ENCODE measurements at regions not wholly inside any gene's neighbourhood (a gene's known extent, or its start where the extent isn't known, plus 50 kb on each side); places are given as distances from the start of the nearest gene placed in this dataset.

DNA sequence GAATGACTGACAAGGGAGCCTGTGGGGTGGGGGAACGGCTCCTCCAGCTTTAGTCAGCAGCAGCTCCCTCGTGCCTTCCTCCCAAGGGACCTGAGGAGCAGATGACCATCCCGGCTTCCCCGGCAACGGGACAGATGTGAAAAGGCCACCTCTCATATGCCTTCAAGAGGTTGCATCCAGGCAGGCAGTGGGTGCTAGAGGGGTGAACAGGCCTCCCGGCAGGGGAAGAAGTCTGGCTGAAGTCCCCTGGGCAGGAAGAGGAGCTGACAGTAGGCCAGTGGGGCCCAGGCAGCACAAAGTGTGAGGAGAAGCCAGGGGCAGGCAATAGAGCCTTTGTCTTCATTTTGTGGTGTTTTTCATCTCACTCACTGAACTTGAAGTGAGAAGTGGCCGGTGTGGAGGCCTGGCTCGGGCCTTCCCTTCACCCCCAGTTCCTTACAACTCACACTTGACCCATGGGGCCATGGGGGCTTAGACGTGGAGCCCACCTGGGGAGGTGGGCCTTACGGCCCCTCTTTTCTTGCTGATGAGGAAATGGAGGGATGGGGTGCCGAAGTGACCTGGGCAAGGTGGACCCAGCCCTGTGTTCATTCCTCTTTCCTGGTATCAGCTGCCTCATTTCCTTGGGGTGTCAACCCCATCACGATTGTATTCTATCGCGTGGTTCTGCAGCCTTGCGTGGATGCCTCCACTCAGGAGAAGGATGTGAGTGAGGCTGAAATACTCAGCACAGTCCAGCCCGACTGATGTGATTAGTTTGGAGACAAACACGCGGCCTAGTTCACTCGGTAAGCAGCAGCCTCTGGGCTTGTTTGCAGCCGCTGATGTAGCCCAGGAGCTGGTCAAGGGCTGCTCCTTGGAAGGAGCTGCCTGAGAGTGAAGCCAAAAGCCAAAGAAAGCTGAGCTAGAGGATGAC lies 115.5 kb upstream of the ALDH1A3 start (continued):
- TF ChIP-seq, protein P1, sequence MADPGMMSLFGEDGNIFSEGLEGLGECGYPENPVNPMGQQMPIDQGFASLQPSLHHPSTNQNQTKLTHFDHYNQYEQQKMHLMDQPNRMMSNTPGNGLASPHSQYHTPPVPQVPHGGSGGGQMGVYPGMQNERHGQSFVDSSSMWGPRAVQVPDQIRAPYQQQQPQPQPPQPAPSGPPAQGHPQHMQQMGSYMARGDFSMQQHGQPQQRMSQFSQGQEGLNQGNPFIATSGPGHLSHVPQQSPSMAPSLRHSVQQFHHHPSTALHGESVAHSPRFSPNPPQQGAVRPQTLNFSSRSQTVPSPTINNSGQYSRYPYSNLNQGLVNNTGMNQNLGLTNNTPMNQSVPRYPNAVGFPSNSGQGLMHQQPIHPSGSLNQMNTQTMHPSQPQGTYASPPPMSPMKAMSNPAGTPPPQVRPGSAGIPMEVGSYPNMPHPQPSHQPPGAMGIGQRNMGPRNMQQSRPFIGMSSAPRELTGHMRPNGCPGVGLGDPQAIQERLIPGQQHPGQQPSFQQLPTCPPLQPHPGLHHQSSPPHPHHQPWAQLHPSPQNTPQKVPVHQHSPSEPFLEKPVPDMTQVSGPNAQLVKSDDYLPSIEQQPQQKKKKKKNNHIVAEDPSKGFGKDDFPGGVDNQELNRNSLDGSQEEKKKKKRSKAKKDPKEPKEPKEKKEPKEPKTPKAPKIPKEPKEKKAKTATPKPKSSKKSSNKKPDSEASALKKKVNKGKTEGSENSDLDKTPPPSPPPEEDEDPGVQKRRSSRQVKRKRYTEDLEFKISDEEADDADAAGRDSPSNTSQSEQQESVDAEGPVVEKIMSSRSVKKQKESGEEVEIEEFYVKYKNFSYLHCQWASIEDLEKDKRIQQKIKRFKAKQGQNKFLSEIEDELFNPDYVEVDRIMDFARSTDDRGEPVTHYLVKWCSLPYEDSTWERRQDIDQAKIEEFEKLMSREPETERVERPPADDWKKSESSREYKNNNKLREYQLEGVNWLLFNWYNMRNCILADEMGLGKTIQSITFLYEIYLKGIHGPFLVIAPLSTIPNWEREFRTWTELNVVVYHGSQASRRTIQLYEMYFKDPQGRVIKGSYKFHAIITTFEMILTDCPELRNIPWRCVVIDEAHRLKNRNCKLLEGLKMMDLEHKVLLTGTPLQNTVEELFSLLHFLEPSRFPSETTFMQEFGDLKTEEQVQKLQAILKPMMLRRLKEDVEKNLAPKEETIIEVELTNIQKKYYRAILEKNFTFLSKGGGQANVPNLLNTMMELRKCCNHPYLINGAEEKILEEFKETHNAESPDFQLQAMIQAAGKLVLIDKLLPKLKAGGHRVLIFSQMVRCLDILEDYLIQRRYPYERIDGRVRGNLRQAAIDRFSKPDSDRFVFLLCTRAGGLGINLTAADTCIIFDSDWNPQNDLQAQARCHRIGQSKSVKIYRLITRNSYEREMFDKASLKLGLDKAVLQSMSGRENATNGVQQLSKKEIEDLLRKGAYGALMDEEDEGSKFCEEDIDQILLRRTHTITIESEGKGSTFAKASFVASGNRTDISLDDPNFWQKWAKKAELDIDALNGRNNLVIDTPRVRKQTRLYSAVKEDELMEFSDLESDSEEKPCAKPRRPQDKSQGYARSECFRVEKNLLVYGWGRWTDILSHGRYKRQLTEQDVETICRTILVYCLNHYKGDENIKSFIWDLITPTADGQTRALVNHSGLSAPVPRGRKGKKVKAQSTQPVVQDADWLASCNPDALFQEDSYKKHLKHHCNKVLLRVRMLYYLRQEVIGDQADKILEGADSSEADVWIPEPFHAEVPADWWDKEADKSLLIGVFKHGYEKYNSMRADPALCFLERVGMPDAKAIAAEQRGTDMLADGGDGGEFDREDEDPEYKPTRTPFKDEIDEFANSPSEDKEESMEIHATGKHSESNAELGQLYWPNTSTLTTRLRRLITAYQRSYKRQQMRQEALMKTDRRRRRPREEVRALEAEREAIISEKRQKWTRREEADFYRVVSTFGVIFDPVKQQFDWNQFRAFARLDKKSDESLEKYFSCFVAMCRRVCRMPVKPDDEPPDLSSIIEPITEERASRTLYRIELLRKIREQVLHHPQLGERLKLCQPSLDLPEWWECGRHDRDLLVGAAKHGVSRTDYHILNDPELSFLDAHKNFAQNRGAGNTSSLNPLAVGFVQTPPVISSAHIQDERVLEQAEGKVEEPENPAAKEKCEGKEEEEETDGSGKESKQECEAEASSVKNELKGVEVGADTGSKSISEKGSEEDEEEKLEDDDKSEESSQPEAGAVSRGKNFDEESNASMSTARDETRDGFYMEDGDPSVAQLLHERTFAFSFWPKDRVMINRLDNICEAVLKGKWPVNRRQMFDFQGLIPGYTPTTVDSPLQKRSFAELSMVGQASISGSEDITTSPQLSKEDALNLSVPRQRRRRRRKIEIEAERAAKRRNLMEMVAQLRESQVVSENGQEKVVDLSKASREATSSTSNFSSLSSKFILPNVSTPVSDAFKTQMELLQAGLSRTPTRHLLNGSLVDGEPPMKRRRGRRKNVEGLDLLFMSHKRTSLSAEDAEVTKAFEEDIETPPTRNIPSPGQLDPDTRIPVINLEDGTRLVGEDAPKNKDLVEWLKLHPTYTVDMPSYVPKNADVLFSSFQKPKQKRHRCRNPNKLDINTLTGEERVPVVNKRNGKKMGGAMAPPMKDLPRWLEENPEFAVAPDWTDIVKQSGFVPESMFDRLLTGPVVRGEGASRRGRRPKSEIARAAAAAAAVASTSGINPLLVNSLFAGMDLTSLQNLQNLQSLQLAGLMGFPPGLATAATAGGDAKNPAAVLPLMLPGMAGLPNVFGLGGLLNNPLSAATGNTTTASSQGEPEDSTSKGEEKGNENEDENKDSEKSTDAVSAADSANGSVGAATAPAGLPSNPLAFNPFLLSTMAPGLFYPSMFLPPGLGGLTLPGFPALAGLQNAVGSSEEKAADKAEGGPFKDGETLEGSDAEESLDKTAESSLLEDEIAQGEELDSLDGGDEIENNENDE (IDR thresholded peaks at IDR 0.05; ENCODE audit: insufficient replicate concordance, low read length): no peak

All from H1 (cell line).